GM23338 (cell line): ENCODE measurements at regions not wholly inside any gene's neighbourhood (a gene's known extent, or its start where the extent isn't known, plus 50 kb on each side); places are given as distances from the start of the nearest gene placed in this dataset.

Experiments
- ATAC-seq: fragments of 200-7000 bp; cut with Tn5 transposase; 3 replicates; pipeline ENCODE4 v1.9.1; 2020
- DNase-seq: peaks from one replicate; pipeline ENCODE4 v3.0.0-alpha.2; 2015; ENCODE audit warnings: low spot score
- H2AFZ ChIP-seq: fragments of 200-600 bp; sonication (generic); 2 replicates; pipeline ENCODE4 v1.8.0; 2016; ENCODE audit warnings: antibody characterized with exemption, mild to moderate bottlenecking, moderate library complexity
- H3F3A ChIP-seq: fragments of 200-600 bp; sonication (generic); replicated peaks from 2 replicates; pipeline ENCODE4 v1.8.0; 2017; ENCODE audit warnings: antibody characterized with exemption, mixed run types, low read depth
- H3K27ac ChIP-seq: fragments of 200-600 bp; sonication (generic); 2 replicates; pipeline ENCODE4 v1.6.1; 2016; ENCODE audit warnings: low read depth
- H3K27me3 ChIP-seq: fragments of 200-600 bp; sonication (generic); 2 replicates; pipeline ENCODE4 v1.8.0; 2016; ENCODE audit warnings: mild to moderate bottlenecking, mixed run types, moderate library complexity; ENCODE audit not compliant: insufficient read depth
- H3K36me3 ChIP-seq: fragments of 200-600 bp; sonication (generic); 2 replicates; pipeline ENCODE4 v1.8.0; 2016; ENCODE audit warnings: mild to moderate bottlenecking; ENCODE audit not compliant: insufficient read depth
- H3K4me1 ChIP-seq: fragments of 200-600 bp; sonication (generic); 2 replicates; pipeline ENCODE4 v1.8.0; 2016; ENCODE audit warnings: mild to moderate bottlenecking, moderate library complexity; ENCODE audit not compliant: insufficient read depth
- H3K4me2 ChIP-seq: fragments of 200-600 bp; sonication (generic); 2 replicates; pipeline ENCODE4 v1.7.1; 2017; ENCODE audit warnings: mixed run types
- H3K4me3 ChIP-seq: fragments of 200-600 bp; sonication (generic); 2 replicates; pipeline ENCODE4 v1.6.1; 2016; ENCODE audit warnings: mixed run types
- H3K79me2 ChIP-seq: fragments of 200-600 bp; sonication (generic); replicated peaks from 2 replicates; pipeline ENCODE4 v1.8.0; 2017; ENCODE audit warnings: mild to moderate bottlenecking; ENCODE audit not compliant: insufficient read depth
- H3K9me2 ChIP-seq: fragments of 200-600 bp; sonication (generic); 2 replicates; pipeline ENCODE4 v1.8.0; 2017; ENCODE audit not compliant: insufficient read depth
- H4K20me1 ChIP-seq: fragments of 200-600 bp; sonication (generic); replicated peaks from 2 replicates; pipeline ENCODE4 v1.8.0; 2017; ENCODE audit warnings: mild to moderate bottlenecking; ENCODE audit not compliant: insufficient read depth
- H3K27ac Mint-ChIP-seq: 2 replicates; pipeline ENCODE4 v1.8.0; 2020; ENCODE audit warnings: inconsistent platforms, mild to moderate bottlenecking, moderate library complexity, mixed read lengths
- H3K27me3 Mint-ChIP-seq: 3 replicates; pipeline ENCODE4 v1.8.0; 2022; ENCODE audit warnings: low read depth, mild to moderate bottlenecking, moderate library complexity, mixed read lengths, inconsistent platforms; ENCODE audit not compliant: insufficient read depth, poor library complexity
- H3K36me3 Mint-ChIP-seq: 3 replicates; pipeline ENCODE4 v1.8.0; 2021; ENCODE audit warnings: low read depth, mild to moderate bottlenecking, inconsistent platforms, moderate library complexity, mixed read lengths
- H3K4me1 Mint-ChIP-seq: 3 replicates; pipeline ENCODE4 v1.8.0; 2020; ENCODE audit warnings: mild to moderate bottlenecking, inconsistent platforms, mixed read lengths
- H3K4me3 Mint-ChIP-seq: 3 replicates; pipeline ENCODE4 v1.8.0; 2021; ENCODE audit warnings: moderate library complexity, mild to moderate bottlenecking, inconsistent platforms, mixed read lengths
- H3K9me3 Mint-ChIP-seq: 3 replicates; pipeline ENCODE4 v1.8.0; 2020; ENCODE audit warnings: moderate library complexity, mild to moderate bottlenecking, inconsistent platforms, mixed read lengths
- EZH2 ChIP-seq: fragments of 200-600 bp; sonication (generic); IDR thresholded peaks from one replicate; pipeline ENCODE4 v1.8.0; 2017; ENCODE audit warnings: antibody characterized with exemption, mild to moderate bottlenecking, low read depth; ENCODE audit not compliant: unreplicated experiment
- EZH2phosphoT487 ChIP-seq: fragments of 200-600 bp; sonication (generic); IDR thresholded peaks from one replicate; pipeline ENCODE4 v1.8.1; 2018; ENCODE audit warnings: antibody characterized with exemption; ENCODE audit not compliant: unreplicated experiment
- JUNB ChIP-seq: IDR thresholded peaks from one replicate; pipeline ENCODE4 v1.6.1; 2016; ENCODE audit warnings: antibody characterized with exemption; ENCODE audit not compliant: unreplicated experiment
- TF ChIP-seq, protein P1 (sequence below): fragments of 250-450 bp; sonication (Bioruptor Pico); IDR thresholded peaks from 2 replicates; pipeline ENCODE4 v1.5.0; 2020; ENCODE audit warnings: mild to moderate bottlenecking, moderate library complexity

DNA sequence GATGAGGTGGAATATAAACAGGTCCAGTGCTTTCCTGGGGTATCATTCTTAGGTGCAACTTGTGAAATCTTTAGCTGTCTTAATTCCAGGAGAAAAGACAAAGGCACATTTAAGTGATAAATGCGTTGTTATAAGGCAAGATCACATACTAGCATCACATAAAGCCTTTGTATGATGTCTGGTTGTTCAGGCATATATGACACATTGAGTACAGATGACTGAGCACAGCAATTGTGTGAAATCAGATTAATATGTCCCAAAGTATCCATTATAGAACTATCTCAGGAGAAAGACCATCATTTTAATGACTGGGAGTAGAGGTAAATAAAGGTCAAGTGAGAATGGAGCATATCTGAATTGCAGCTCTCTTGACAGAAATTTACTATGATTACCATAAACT lies 205.1 kb downstream of the PTGER3 start:
- no peak overlapping the region for H3K4me2 ChIP-seq
- no peaks in the 10 kb centered on the region for H3K4me1 ChIP-seq
- H4K20me1 ChIP-seq, result no peaks in the 10 kb centered on the region
- no peaks in the 10 kb centered on the region for H3K27me3 Mint-ChIP-seq
- H3K4me1 Mint-ChIP-seq, result peaks cover 8% of the 10 kb centered on the region; the same call in 2 of the 3 replicates
- no peak overlapping the region for H3K27ac ChIP-seq
- H3K36me3 ChIP-seq, result no peaks in the 10 kb centered on the region
- H3K9me3 Mint-ChIP-seq, result peaks cover 6% of the 10 kb centered on the region; the same call in 1 of the 3 replicates
- DNase-seq (no peak), ATAC-seq (no peak)
- no peaks in the 10 kb centered on the region for H3K79me2 ChIP-seq
- H3F3A ChIP-seq, result no peaks in the 10 kb centered on the region
- H3K9me2 ChIP-seq, result peaks cover 3% of the 10 kb centered on the region; the same call in 1 of the 2 replicates
- no peak overlapping the region for H3K27ac Mint-ChIP-seq
- H2AFZ ChIP-seq, result no peak overlapping the region
- no peaks in the 10 kb centered on the region for H3K27me3 ChIP-seq
- TF ChIP-seq, protein P1, sequence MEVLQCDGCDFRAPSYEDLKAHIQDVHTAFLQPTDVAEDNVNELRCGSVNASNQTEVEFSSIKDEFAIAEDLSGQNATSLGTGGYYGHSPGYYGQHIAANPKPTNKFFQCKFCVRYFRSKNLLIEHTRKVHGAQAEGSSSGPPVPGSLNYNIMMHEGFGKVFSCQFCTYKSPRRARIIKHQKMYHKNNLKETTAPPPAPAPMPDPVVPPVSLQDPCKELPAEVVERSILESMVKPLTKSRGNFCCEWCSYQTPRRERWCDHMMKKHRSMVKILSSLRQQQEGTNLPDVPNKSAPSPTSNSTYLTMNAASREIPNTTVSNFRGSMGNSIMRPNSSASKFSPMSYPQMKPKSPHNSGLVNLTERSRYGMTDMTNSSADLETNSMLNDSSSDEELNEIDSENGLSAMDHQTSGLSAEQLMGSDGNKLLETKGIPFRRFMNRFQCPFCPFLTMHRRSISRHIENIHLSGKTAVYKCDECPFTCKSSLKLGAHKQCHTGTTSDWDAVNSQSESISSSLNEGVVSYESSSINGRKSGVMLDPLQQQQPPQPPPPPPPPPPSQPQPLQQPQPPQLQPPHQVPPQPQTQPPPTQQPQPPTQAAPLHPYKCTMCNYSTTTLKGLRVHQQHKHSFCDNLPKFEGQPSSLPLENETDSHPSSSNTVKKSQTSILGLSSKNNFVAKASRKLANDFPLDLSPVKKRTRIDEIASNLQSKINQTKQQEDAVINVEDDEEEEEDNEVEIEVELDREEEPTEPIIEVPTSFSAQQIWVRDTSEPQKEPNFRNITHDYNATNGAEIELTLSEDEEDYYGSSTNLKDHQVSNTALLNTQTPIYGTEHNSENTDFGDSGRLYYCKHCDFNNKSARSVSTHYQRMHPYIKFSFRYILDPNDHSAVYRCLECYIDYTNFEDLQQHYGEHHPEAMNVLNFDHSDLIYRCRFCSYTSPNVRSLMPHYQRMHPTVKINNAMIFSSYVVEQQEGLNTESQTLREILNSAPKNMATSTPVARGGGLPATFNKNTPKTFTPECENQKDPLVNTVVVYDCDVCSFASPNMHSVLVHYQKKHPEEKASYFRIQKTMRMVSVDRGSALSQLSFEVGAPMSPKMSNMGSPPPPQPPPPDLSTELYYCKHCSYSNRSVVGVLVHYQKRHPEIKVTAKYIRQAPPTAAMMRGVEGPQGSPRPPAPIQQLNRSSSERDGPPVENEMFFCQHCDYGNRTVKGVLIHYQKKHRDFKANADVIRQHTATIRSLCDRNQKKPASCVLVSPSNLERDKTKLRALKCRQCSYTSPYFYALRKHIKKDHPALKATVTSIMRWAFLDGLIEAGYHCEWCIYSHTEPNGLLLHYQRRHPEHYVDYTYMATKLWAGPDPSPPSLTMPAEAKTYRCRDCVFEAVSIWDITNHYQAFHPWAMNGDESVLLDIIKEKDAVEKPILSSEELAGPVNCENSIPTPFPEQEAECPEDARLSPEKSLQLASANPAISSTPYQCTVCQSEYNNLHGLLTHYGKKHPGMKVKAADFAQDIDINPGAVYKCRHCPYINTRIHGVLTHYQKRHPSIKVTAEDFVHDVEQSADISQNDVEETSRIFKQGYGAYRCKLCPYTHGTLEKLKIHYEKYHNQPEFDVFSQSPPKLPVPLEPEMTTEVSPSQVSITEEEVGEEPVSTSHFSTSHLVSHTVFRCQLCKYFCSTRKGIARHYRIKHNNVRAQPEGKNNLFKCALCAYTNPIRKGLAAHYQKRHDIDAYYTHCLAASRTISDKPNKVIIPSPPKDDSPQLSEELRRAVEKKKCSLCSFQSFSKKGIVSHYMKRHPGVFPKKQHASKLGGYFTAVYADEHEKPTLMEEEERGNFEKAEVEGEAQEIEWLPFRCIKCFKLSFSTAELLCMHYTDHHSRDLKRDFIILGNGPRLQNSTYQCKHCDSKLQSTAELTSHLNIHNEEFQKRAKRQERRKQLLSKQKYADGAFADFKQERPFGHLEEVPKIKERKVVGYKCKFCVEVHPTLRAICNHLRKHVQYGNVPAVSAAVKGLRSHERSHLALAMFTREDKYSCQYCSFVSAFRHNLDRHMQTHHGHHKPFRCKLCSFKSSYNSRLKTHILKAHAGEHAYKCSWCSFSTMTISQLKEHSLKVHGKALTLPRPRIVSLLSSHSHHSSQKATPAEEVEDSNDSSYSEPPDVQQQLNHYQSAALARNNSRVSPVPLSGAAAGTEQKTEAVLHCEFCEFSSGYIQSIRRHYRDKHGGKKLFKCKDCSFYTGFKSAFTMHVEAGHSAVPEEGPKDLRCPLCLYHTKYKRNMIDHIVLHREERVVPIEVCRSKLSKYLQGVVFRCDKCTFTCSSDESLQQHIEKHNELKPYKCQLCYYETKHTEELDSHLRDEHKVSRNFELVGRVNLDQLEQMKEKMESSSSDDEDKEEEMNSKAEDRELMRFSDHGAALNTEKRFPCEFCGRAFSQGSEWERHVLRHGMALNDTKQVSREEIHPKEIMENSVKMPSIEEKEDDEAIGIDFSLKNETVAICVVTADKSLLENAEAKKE, result no peak
- TF ChIP-seq EZH2phosphoT487 (no peak), EZH2 (no peak), JUNB (no peak)
- H3K4me3 Mint-ChIP-seq, result no peak overlapping the region
- no peak overlapping the region for H3K4me3 ChIP-seq
- no peaks in the 10 kb centered on the region for H3K36me3 Mint-ChIP-seq

DNA sequence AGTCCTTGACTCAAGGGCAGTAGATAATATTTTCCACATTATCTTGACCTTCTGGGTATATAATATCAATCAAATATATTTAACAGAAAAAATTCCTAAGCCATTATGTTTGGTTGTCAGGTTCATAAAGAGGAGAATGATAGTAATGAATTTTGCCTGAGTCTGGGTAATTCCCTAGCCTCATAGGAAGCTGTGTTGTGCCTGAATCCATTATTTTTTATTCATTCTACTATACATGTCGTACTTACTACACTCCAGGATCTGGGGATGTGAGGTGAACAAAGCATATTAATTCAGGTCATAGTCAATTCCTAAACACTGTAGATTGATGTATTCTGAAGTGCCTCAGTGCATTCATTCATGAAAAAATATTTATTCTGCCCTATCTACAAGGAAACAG lies 204.2 kb downstream of the PTGER3 start:
- H3K4me1 ChIP-seq, result no peaks in the 10 kb centered on the region
- ATAC-seq (no peak), DNase-seq (no peak)
- H3K36me3 ChIP-seq, result no peaks in the 10 kb centered on the region
- H3K27ac ChIP-seq, result no peak overlapping the region
- Mint-ChIP-seq H3K4me3 (no peak overlapping the region), H3K27ac (no peak overlapping the region), H3K36me3 (no peaks in the 10 kb centered on the region; the same call in 2 of the 3 replicates), H3K27me3 (no peaks in the 10 kb centered on the region), H3K9me3 (peaks cover 6% of the 10 kb centered on the region; the same call in 1 of the 3 replicates), H3K4me1 (peaks cover 8% of the 10 kb centered on the region; the same call in 2 of the 3 replicates)
- no peak overlapping the region for H3K4me2 ChIP-seq
- H3K9me2 ChIP-seq, result peaks cover 6% of the 10 kb centered on the region; the same call in 1 of the 2 replicates
- H2AFZ ChIP-seq, result no peak overlapping the region
- no peaks in the 10 kb centered on the region for H3K79me2 ChIP-seq
- H3K4me3 ChIP-seq, result no peak overlapping the region
- H4K20me1 ChIP-seq, result no peaks in the 10 kb centered on the region
- H3F3A ChIP-seq, result no peaks in the 10 kb centered on the region
- no peaks in the 10 kb centered on the region for H3K27me3 ChIP-seq
- TF ChIP-seq, protein P1, result no peak
